ENCODE measurements at regions not wholly inside any gene's neighbourhood (a gene's known extent, or its start where the extent isn't known, plus 50 kb on each side); places are given as distances from the start of the nearest gene placed in this dataset.

- no peak for TF ChIP-seq CTCF (IDR thresholded peaks at IDR 0.05)
- H3K4me1 Mint-ChIP-seq (ENCODE audit: low read depth): no peaks in the 10 kb centered on the region
These were observed 483.2 kb upstream of the EEF2KMT start for GRCh38 chr16:5580772-5581171.

GRCh38 chr16:5580296-5580695 lies 482.7 kb upstream of the EEF2KMT start:
- no peak for ATAC-seq
- Mint-ChIP-seq H3K4me3 (no peak overlapping the region), H3K4me1 (ENCODE audit: low read depth) (no peaks in the 10 kb centered on the region), H3K27me3 (peaks cover 3% of the 10 kb centered on the region), H3K27ac (no peak overlapping the region), H3K9me3 (no peaks in the 10 kb centered on the region), H3K36me3 (ENCODE audit: low read depth) (no peaks in the 10 kb centered on the region)
- ChIA-PET POLR2A (no interaction called here), CTCF (interaction anchor here (1.0 kb wide), 1 partner anchor 36 kb away, joined by 6 read pairs; no protein-coding TSS in a partner anchor)
- TF ChIP-seq CTCF (IDR thresholded peaks at IDR 0.05): no peak
- DNase-seq: no peak
- intact Hi-C loops (cut with micrococcal nuclease): no loop called here

More at GRCh38 chr16:5580772-5581171, 483.2 kb upstream of the EEF2KMT start:
- H3K4me3 Mint-ChIP-seq: no peak overlapping the region
- H3K36me3 Mint-ChIP-seq (ENCODE audit: low read depth): no peaks in the 10 kb centered on the region
- H3K27me3 Mint-ChIP-seq: peaks cover 3% of the 10 kb centered on the region
- ChIA-PET POLR2A (no interaction called here), CTCF (no interaction called here)
- intact Hi-C loops (cut with micrococcal nuclease): no loop called here
- H3K27ac Mint-ChIP-seq: no peak overlapping the region
- no peak for ATAC-seq
- DNase-seq: no peak
- no peaks in the 10 kb centered on the region for H3K9me3 Mint-ChIP-seq

- intact Hi-C loops (cut with micrococcal nuclease): no loop called here
- POLR2A ChIA-PET: no interaction called here
- H3K27ac Mint-ChIP-seq: no peak overlapping the region
- ATAC-seq: no peak
- no peak for DNase-seq
- no peaks in the 10 kb centered on the region for H3K36me3 Mint-ChIP-seq (ENCODE audit: low read depth)
- CTCF ChIA-PET: no interaction called here
- no peak for TF ChIP-seq CTCF (IDR thresholded peaks at IDR 0.05)
- H3K4me1 Mint-ChIP-seq (ENCODE audit: low read depth): no peaks in the 10 kb centered on the region
- H3K9me3 Mint-ChIP-seq: no peaks in the 10 kb centered on the region
- no peak overlapping the region for H3K4me3 Mint-ChIP-seq
- H3K27me3 Mint-ChIP-seq: peaks cover 3% of the 10 kb centered on the region
These were observed 481.4 kb upstream of the EEF2KMT start for GRCh38 chr16:5578980-5579379.

- intact Hi-C loops (cut with micrococcal nuclease): no loop called here
- Mint-ChIP-seq H3K27me3 (peaks cover 3% of the 10 kb centered on the region), H3K27ac (no peak overlapping the region), H3K36me3 (ENCODE audit: low read depth) (no peaks in the 10 kb centered on the region), H3K9me3 (no peaks in the 10 kb centered on the region), H3K4me1 (ENCODE audit: low read depth) (no peaks in the 10 kb centered on the region), H3K4me3 (no peak overlapping the region)
- POLR2A ChIA-PET: no interaction called here
- TF ChIP-seq CTCF (IDR thresholded peaks at IDR 0.05): no peak
- CTCF ChIA-PET: no interaction called here
- ATAC-seq: no peak
- DNase-seq: no peak
These were observed 479.9 kb upstream of the EEF2KMT start for GRCh38 chr16:5577463-5577862.

GRCh38 chr16:5575646-5576245 lies 478.2 kb upstream of the EEF2KMT start:
- intact Hi-C loops (cut with micrococcal nuclease): no loop called here
- CTCF ChIA-PET: no interaction called here
- no peak for TF ChIP-seq CTCF (IDR thresholded peaks at IDR 0.05)
- H3K27ac Mint-ChIP-seq: no peak overlapping the region
- H3K4me3 Mint-ChIP-seq: no peak overlapping the region
- POLR2A ChIA-PET: no interaction called here
- H3K9me3 Mint-ChIP-seq: peaks cover 1% of the 10 kb centered on the region
- H3K36me3 Mint-ChIP-seq (ENCODE audit: low read depth): no peaks in the 10 kb centered on the region
- H3K27me3 Mint-ChIP-seq: peaks cover 3% of the 10 kb centered on the region
- DNase-seq: no peak
- ATAC-seq: no peak
- H3K4me1 Mint-ChIP-seq (ENCODE audit: low read depth): no peaks in the 10 kb centered on the region

Measured in activated CD8-positive, alpha-beta T cell treated with anti-CD3 and anti-CD28 coated beads for 36 hours (primary cell).